ELR (cell line): ENCODE measurements at regions not wholly inside any gene's neighbourhood (a gene's known extent, or its start where the extent isn't known, plus 50 kb on each side); places are given as distances from the start of the nearest gene placed in this dataset.

ENCODE experiments used
- DNase-seq: peaks from one replicate; pipeline ENCODE4 v3.0.0-alpha.2; 2015; ENCODE audit warnings: low read depth

- no peak for DNase-seq
These were observed 137.1 kb downstream of the CTTN start for GRCh38 chr11:70535191-70535971.

GRCh38 chr11:70536051-70536877 is 137.9 kb downstream of the CTTN start:
- DNase-seq, result no peak

- no peak for DNase-seq
These were observed 139.5 kb downstream of the CTTN start for GRCh38 chr11:70537576-70538571.

GRCh38 chr11:70538641-70539359 is 140.5 kb downstream of the CTTN start:
- no peak for DNase-seq

GRCh38 chr11:70539360-70540095 is 141.2 kb downstream of the CTTN start:
- no peak for DNase-seq

GRCh38 chr11:70540196-70540595 is 141.9 kb downstream of the CTTN start:
- DNase-seq, result no peak

GRCh38 chr11:70541176-70541575 is 142.8 kb downstream of the CTTN start:
- no peak for DNase-seq

GRCh38 chr11:70541699-70542098 is 143.4 kb downstream of the CTTN start:
- DNase-seq, result no peak

- no peak for DNase-seq
These were observed 144.1 kb downstream of the CTTN start for GRCh38 chr11:70542406-70542805.

GRCh38 chr11:70542811-70543210 is 144.5 kb downstream of the CTTN start:
- DNase-seq, result no peak

GRCh38 chr11:70543611-70544010 is 145.3 kb downstream of the CTTN start:
- no peak for DNase-seq

- no peak for DNase-seq
These were observed 145.9 kb downstream of the CTTN start for GRCh38 chr11:70544067-70544773.

GRCh38 chr11:70544774-70545609 is 146.7 kb downstream of the CTTN start:
- no peak for DNase-seq

- DNase-seq, result no peak
These were observed 147.2 kb downstream of the CTTN start for GRCh38 chr11:70545610-70545912.

- no peak for DNase-seq
These were observed 148.0 kb downstream of the CTTN start for GRCh38 chr11:70546191-70546940.

- DNase-seq, result no peak
These were observed 149.1 kb downstream of the CTTN start for GRCh38 chr11:70547386-70547785.

GRCh38 chr11:70547821-70548670 is 149.7 kb downstream of the CTTN start:
- no peak for DNase-seq

- DNase-seq, result no peak
These were observed 150.6 kb downstream of the CTTN start for GRCh38 chr11:70548976-70549375.
